K562 (cell line): ENCODE measurements at regions not wholly inside any gene's neighbourhood (a gene's known extent, or its start where the extent isn't known, plus 50 kb on each side); places are given as distances from the start of the nearest gene placed in this dataset.

ENCODE experiments used
- ATAC-seq: fragments of 200-7000 bp; cut with Tn5 transposase; 3 replicates; pipeline ENCODE4 v1.9.1; 2020; ENCODE audit warnings: moderate library complexity
- BruUV-seq: library from RNA; stranded (reverse); fragments of 400-500 nt; replicated peaks from 2 replicates; lab custom pipeline; 2021; lab: Mats Ljungman, UMichigan
- CTCF ChIA-PET: fragments of 300-600 bp; formaldehyde crosslinking; extraction: SDS; loops from one replicate; lab custom pipeline; 2021; ENCODE audit warnings: low intra/inter-chr PET ratio; lab: Yijun Ruan, JAX
- POLR2A ChIA-PET: fragments of 300-600, 350-650 bp; sonication (Branson Sonifier 250); formaldehyde crosslinking; extraction: SDS; loops from one replicate; lab custom pipeline; 2021; ENCODE audit warnings: antibody characterized with exemption, inconsistent platforms; lab: Yijun Ruan, JAX
- DNase-seq, 4 experiments: peaks; one replicate each; pipeline versions ENCODE4 v3.0.0 to v3.0.0-alpha.2; 2011 to 2018; ENCODE audit warnings: low spot score in 3 of 4, mixed read lengths in 3 of 4; ENCODE audit errors: extremely low read depth in 1 of 4
- FAIRE-seq: peaks from 2 replicates; lab custom pipeline; 2011; peaks lifted over from hg19 to GRCh38; lab: Jason Lieb, UNC
- H2AFZ ChIP-seq: 2 replicates; pipeline ENCODE4 v1.6.0; 2011; ENCODE audit warnings: low read depth, low read length, control low read depth, inconsistent platforms
- H3K27ac ChIP-seq: fragments of 200-600 bp; 3 replicates; pipeline ENCODE4 v1.8.0; 2011; ENCODE audit warnings: low read depth, mild to moderate bottlenecking, control low read depth, inconsistent platforms, low read length, moderate library complexity, mixed read lengths; ENCODE audit errors: extremely low read depth
- H3K27me3 ChIP-seq, 2 experiments: fragments of 300-600 bp in 1 of 2; 2 replicates in 1 of 2; 3 replicates in 1 of 2; pipeline versions ENCODE4 v1.6.0 to v1.8.0; 2011; ENCODE audit warnings: inconsistent platforms in 2 of 2, low read length in 2 of 2, mild to moderate bottlenecking in 1 of 2, mixed read lengths in 1 of 2, moderate library complexity in 1 of 2; ENCODE audit not compliant: control insufficient read depth in 2 of 2, insufficient read depth in 2 of 2
- H3K36me3 ChIP-seq: fragments of 300-600 bp; 3 replicates; pipeline ENCODE4 v1.8.0; 2011; ENCODE audit warnings: mild to moderate bottlenecking, low read length, inconsistent platforms; ENCODE audit not compliant: control insufficient read depth, insufficient read depth
- H3K4me1 ChIP-seq, 2 experiments: fragments of 200-600 bp in 1 of 2; replicated peaks in 1 of 2; 2 replicates in 1 of 2; 3 replicates in 1 of 2; pipeline versions ENCODE4 v1.5.1 to v1.8.0; 2011; ENCODE audit warnings: inconsistent platforms in 2 of 2, low read length in 2 of 2, mild to moderate bottlenecking in 1 of 2, mixed read lengths in 1 of 2, moderate library complexity in 1 of 2; ENCODE audit not compliant: control insufficient read depth in 2 of 2, insufficient read depth in 2 of 2
- H3K4me2 ChIP-seq: 2 replicates; pipeline ENCODE4 v1.6.1; 2011; ENCODE audit warnings: low read length, control low read depth, inconsistent platforms, mixed read lengths; ENCODE audit not compliant: insufficient read depth
- H3K4me3 ChIP-seq: fragments of 200-600 bp; sonication (generic), shearing (Covaris generic); 2 replicates; pipeline ENCODE4 v1.5.1; 2016; ENCODE audit warnings: control low read depth, inconsistent platforms
- H3K79me2 ChIP-seq: fragments of 200-600 bp; 3 replicates; pipeline ENCODE4 v1.8.0; 2011; ENCODE audit warnings: low read length, inconsistent platforms; ENCODE audit not compliant: control insufficient read depth, insufficient read depth
- H3K9ac ChIP-seq, 2 experiments: 2 replicates each; pipeline versions ENCODE4 v1.6.0 to v1.6.1; 2011; ENCODE audit warnings: low read depth in 2 of 2, low read length in 2 of 2, control low read depth in 1 of 2, inconsistent platforms in 1 of 2, mild to moderate bottlenecking in 1 of 2, mixed read lengths in 1 of 2; ENCODE audit not compliant: insufficient read depth in 1 of 2
- H3K9me1 ChIP-seq: one replicate; pipeline ENCODE4 v1.6.0; 2011; ENCODE audit warnings: inconsistent platforms, mild to moderate bottlenecking, low read length, moderate library complexity; ENCODE audit not compliant: control insufficient read depth, insufficient read depth
- H3K9me3 ChIP-seq: replicated peaks from 2 replicates; pipeline ENCODE4 v1.5.1; 2011; ENCODE audit warnings: low read depth, low read length, inconsistent platforms; ENCODE audit not compliant: control insufficient read depth, insufficient read depth
- H4K20me1 ChIP-seq: replicated peaks from 2 replicates; pipeline ENCODE4 v1.6.1; 2011; ENCODE audit warnings: low read length, inconsistent platforms, mixed read lengths; ENCODE audit not compliant: control insufficient read depth, insufficient read depth
- HDAC3 ChIP-seq: fragments of 450-650 bp; IDR thresholded peaks from 2 replicates; pipeline ENCODE4 v1.6.1; 2018; ENCODE audit warnings: borderline replicate concordance, mild to moderate bottlenecking, moderate library complexity; ENCODE audit not compliant: partially characterized antibody
- HES1 ChIP-seq: fragments of 450-650 bp; IDR thresholded peaks from 2 replicates; pipeline ENCODE4 v1.6.1; 2016; ENCODE audit warnings: low read depth, mild to moderate bottlenecking, moderate library complexity
- MAFG ChIP-seq: fragments of 450-650 bp; conservative IDR thresholded peaks from 2 replicates; pipeline ENCODE4 v1.6.1; 2016; ENCODE audit warnings: missing genetic modification characterization, missing compliant biosample characterization
- NR2F6 ChIP-seq: fragments of 450-650 bp; formaldehyde crosslinking; IDR thresholded peaks from 2 replicates; pipeline ENCODE4 v1.4.0; 2020; ENCODE audit warnings: mild to moderate bottlenecking
- PHF21A ChIP-seq: fragments of 450-650 bp; IDR thresholded peaks from 2 replicates; pipeline ENCODE4 v1.6.1; 2017; ENCODE audit warnings: low read depth, borderline replicate concordance
- SIN3B ChIP-seq: fragments of 450-650 bp; IDR thresholded peaks from 2 replicates; pipeline ENCODE4 v1.6.1; 2017; ENCODE audit warnings: low read depth, mild to moderate bottlenecking, moderate library complexity
- WGBS: fragments of 100-300 bp; shearing (Covaris generic); methylation state at CpG from one replicate; pipeline ENCODE4 v1.1.6; 2016; ENCODE audit warnings: low coverage, mixed read lengths; ENCODE audit not compliant: insufficient coverage; ENCODE audit errors: missing lambda C conversion rate; 5-methylcytosine and 5-hydroxymethylcytosine counted together
- in situ Hi-C: fragments of 300-500 bp; cut with MboI; formaldehyde crosslinking; loops from 4 replicates; pipeline ENCODE4 v1.15.0; 2018; ENCODE audit warnings: inconsistent platforms, mixed read lengths
- intact Hi-C: fragments of 100-400 bp; cut with micrococcal nuclease; formaldehyde crosslinking; loops from 2 replicates; pipeline ENCODE4 v1.14.2; 2022

DNA sequence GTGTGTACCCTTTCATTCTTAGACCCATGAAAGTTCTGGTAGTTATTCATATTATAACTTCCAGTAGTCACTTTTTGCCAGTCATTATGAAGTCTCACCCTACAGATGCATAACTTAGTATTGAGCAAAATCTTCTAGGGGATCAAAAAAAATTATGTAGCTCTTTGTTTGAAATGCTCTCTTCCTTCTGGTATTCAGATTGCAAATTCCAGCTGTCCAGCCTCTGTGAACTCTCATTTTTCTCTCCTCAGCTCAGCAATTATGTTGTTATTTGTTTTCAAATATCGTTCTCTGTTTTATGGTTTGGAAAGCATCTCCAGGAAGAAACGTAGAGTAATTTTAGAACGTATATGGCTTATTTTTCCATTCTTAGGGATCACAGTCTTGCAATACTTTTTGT, 442.5 kb downstream of the SEMA3D start:
- WGBS, result 80% methylated on average over 3 of the region's 3 CpGs
- no peak for FAIRE-seq
- Histone ChIP-seq H3K36me3 (no peaks in the 10 kb centered on the region), H2AFZ (no peak overlapping the region), H3K9me1 (no peaks in the 10 kb centered on the region), H3K4me2 (no peak overlapping the region), H3K4me1 (no peaks in the 10 kb centered on the region), H3K79me2 (0 out of 3 replicates have a peak, but pooled peaks cover under 1% of the 10 kb centered on the region), H3K9me3 (no peaks in the 10 kb centered on the region), H3K9ac (no peak overlapping the region), H3K4me3 (no peak overlapping the region), H4K20me1 (no peaks in the 10 kb centered on the region), H3K27ac (no peak overlapping the region), H3K27me3 (no peaks in the 10 kb centered on the region)
- POLR2A ChIA-PET, result no interaction called here
- DNase-seq, result no peak
- TF ChIP-seq HES1 (no peak), HDAC3 (no peak), PHF21A (no peak), NR2F6 (no peak), SIN3B (no peak), MAFG (tag) (0 out of 2 replicates have a peak, but pooled peaks have one; percentile 5)
- ATAC-seq, result no peak
- in situ Hi-C loops (no loop called here), intact Hi-C loops (no loop called here)
- CTCF ChIA-PET, result no interaction called here
- no TSS peak for BruUV-seq
